HEK293 (cell line): ENCODE measurements at regions not wholly inside any gene's neighbourhood (a gene's known extent, or its start where the extent isn't known, plus 50 kb on each side); places are given as distances from the start of the nearest gene placed in this dataset.

ENCODE experiments used
- ZBTB7A ChIP-seq: fragments of 450-650 bp; formaldehyde crosslinking; IDR thresholded peaks from 2 replicates; pipeline ENCODE4 v1.5.1; 2016; ENCODE audit warnings: low read depth, missing biosample characterization, missing genetic modification characterization
- ZIC2 ChIP-seq: fragments of 450-650 bp; formaldehyde crosslinking; IDR thresholded peaks from 2 replicates; pipeline ENCODE4 v1.5.1; 2016; ENCODE audit warnings: missing biosample characterization, missing genetic modification characterization
- ZNF10 ChIP-seq: fragments of 450-650 bp; formaldehyde crosslinking; IDR thresholded peaks from 2 replicates; pipeline ENCODE4 v1.5.1; 2017; ENCODE audit warnings: missing biosample characterization, missing genetic modification characterization
- ZNF114 ChIP-seq: fragments of 450-650 bp; formaldehyde crosslinking; IDR thresholded peaks from 2 replicates; pipeline ENCODE4 v1.5.0; 2017; ENCODE audit warnings: missing biosample characterization, missing genetic modification characterization
- ZNF174 ChIP-seq: fragments of 450-650 bp; formaldehyde crosslinking; IDR thresholded peaks from 2 replicates; pipeline ENCODE4 v1.5.0; 2017; ENCODE audit warnings: missing biosample characterization, mild to moderate bottlenecking, missing genetic modification characterization
- ZNF555 ChIP-seq: fragments of 450-650 bp; formaldehyde crosslinking; conservative IDR thresholded peaks from 2 replicates; pipeline ENCODE4 v1.5.1; 2017; ENCODE audit warnings: missing biosample characterization, mild to moderate bottlenecking, missing genetic modification characterization, inconsistent platforms
- ZNF558 ChIP-seq: fragments of 450-650 bp; formaldehyde crosslinking; IDR thresholded peaks from 2 replicates; pipeline ENCODE4 v1.5.1; 2016; ENCODE audit warnings: missing biosample characterization, missing genetic modification characterization
- ZNF76 ChIP-seq: fragments of 450-650 bp; formaldehyde crosslinking; IDR thresholded peaks from 2 replicates; pipeline ENCODE4; 2016; ENCODE audit warnings: low read depth, missing biosample characterization, missing genetic modification characterization, borderline replicate concordance
- ZSCAN30 ChIP-seq: fragments of 450-650 bp; IDR thresholded peaks from 2 replicates; pipeline ENCODE4 v1.5.1; 2018; ENCODE audit warnings: missing biosample characterization, mild to moderate bottlenecking, missing genetic modification characterization, moderate library complexity
- TF ChIP-seq, protein P1 (sequence below): fragments of 450-650 bp; formaldehyde crosslinking; IDR thresholded peaks from 2 replicates; pipeline ENCODE4 v1.5.1; 2016; ENCODE audit warnings: missing biosample characterization, missing genetic modification characterization
- TF ChIP-seq, protein P2 (sequence below): fragments of 450-650 bp; formaldehyde crosslinking; IDR thresholded peaks from 2 replicates; pipeline ENCODE4 v1.5.1; 2016; ENCODE audit warnings: missing biosample characterization, missing genetic modification characterization
- TF ChIP-seq, protein P3 (sequence below): fragments of 450-650 bp; formaldehyde crosslinking; optimal IDR thresholded peaks from 2 replicates; pipeline ENCODE3; 2016; ENCODE audit warnings: missing biosample characterization, mild to moderate bottlenecking, missing genetic modification characterization

DNA sequence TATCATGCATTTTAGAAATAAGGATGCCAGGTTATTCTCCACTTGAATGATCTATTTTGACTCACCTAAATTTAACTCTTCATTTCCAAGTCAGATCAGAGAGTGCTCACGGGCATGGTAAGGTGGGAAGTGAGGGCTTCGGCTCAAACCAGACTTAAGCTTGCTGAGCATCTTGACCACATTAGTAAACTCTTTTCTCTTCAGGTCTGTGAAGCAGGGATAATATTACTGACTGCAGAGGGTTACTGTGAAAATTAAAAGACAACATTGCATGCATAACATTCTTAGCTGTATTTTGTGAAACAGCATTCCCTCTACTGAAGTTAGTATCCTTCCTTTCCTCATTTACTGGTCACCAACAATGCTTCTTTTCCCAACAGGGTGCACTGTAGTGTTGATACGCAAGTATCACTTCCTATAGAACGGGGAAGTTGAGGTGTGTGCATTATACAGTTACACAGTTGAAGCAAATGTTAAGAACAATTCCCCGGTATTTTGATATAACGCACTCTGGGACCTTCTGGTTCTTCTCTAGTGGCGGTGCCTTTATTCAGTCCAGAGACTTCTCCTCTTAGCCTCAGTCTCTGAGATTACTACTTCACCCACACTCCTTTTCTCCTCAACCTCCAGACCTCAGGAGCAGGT lies 74.1 kb upstream of the MNS1 start:
- TF ChIP-seq ZNF10 (tag by site-specific recombination): no peak
- TF ChIP-seq, protein P1, sequence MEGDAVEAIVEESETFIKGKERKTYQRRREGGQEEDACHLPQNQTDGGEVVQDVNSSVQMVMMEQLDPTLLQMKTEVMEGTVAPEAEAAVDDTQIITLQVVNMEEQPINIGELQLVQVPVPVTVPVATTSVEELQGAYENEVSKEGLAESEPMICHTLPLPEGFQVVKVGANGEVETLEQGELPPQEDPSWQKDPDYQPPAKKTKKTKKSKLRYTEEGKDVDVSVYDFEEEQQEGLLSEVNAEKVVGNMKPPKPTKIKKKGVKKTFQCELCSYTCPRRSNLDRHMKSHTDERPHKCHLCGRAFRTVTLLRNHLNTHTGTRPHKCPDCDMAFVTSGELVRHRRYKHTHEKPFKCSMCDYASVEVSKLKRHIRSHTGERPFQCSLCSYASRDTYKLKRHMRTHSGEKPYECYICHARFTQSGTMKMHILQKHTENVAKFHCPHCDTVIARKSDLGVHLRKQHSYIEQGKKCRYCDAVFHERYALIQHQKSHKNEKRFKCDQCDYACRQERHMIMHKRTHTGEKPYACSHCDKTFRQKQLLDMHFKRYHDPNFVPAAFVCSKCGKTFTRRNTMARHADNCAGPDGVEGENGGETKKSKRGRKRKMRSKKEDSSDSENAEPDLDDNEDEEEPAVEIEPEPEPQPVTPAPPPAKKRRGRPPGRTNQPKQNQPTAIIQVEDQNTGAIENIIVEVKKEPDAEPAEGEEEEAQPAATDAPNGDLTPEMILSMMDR: no peak
- no peak for TF ChIP-seq ZNF558 (tag by site-specific recombination)
- TF ChIP-seq, protein P2, sequence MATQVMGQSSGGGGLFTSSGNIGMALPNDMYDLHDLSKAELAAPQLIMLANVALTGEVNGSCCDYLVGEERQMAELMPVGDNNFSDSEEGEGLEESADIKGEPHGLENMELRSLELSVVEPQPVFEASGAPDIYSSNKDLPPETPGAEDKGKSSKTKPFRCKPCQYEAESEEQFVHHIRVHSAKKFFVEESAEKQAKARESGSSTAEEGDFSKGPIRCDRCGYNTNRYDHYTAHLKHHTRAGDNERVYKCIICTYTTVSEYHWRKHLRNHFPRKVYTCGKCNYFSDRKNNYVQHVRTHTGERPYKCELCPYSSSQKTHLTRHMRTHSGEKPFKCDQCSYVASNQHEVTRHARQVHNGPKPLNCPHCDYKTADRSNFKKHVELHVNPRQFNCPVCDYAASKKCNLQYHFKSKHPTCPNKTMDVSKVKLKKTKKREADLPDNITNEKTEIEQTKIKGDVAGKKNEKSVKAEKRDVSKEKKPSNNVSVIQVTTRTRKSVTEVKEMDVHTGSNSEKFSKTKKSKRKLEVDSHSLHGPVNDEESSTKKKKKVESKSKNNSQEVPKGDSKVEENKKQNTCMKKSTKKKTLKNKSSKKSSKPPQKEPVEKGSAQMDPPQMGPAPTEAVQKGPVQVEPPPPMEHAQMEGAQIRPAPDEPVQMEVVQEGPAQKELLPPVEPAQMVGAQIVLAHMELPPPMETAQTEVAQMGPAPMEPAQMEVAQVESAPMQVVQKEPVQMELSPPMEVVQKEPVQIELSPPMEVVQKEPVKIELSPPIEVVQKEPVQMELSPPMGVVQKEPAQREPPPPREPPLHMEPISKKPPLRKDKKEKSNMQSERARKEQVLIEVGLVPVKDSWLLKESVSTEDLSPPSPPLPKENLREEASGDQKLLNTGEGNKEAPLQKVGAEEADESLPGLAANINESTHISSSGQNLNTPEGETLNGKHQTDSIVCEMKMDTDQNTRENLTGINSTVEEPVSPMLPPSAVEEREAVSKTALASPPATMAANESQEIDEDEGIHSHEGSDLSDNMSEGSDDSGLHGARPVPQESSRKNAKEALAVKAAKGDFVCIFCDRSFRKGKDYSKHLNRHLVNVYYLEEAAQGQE: no peak
- TF ChIP-seq ZNF174 (tag by site-specific recombination): no peak
- TF ChIP-seq ZNF76 (tag by site-specific recombination): no peak
- no peak for TF ChIP-seq ZNF555 (tag by site-specific recombination)
- TF ChIP-seq, protein P3, sequence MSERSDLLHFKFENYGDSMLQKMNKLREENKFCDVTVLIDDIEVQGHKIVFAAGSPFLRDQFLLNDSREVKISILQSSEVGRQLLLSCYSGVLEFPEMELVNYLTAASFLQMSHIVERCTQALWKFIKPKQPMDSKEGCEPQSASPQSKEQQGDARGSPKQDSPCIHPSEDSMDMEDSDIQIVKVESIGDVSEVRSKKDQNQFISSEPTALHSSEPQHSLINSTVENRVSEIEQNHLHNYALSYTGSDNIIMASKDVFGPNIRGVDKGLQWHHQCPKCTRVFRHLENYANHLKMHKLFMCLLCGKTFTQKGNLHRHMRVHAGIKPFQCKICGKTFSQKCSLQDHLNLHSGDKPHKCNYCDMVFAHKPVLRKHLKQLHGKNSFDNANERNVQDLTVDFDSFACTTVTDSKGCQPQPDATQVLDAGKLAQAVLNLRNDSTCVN (tag by site-specific recombination): no peak
- TF ChIP-seq ZIC2 (tag by site-specific recombination): no peak
- no peak for TF ChIP-seq ZSCAN30 (tag by site-specific recombination)
- no peak for TF ChIP-seq ZBTB7A (tag by site-specific recombination)
- TF ChIP-seq ZNF114 (tag by site-specific recombination): no peak
